ENCODE measurements at regions not wholly inside any gene's neighbourhood (a gene's known extent, or its start where the extent isn't known, plus 50 kb on each side); places are given as distances from the start of the nearest gene placed in this dataset.

- no peaks in the 10 kb centered on the region for H3K27me3 ChIP-seq
- no peaks in the 10 kb centered on the region for H3K9me2 ChIP-seq (replicated peaks; ENCODE audit: insufficient read depth)
- WGBS (ENCODE audit: low lambda C conversion rate, missing lambda C conversion rate), result 86% methylated on average over 2 of the region's 2 CpGs
- H3K9me3 ChIP-seq (ENCODE audit: low read depth), result no peaks in the 10 kb centered on the region
- H3K79me2 ChIP-seq, result no peaks in the 10 kb centered on the region
- H3K36me3 ChIP-seq (replicated peaks; ENCODE audit: insufficient read depth, low read depth), result no peaks in the 10 kb centered on the region
- no peaks in the 10 kb centered on the region for H4K20me1 ChIP-seq (ENCODE audit: insufficient read depth, poor library complexity, severe bottlenecking)
- H3K4me1 ChIP-seq (ENCODE audit: insufficient read depth), result no peaks in the 10 kb centered on the region
- H3K4me3 ChIP-seq, result no peak overlapping the region
- TF ChIP-seq EZH2 (IDR thresholded peaks at IDR 0.05; ENCODE audit: borderline replicate concordance) (no peak), CTCF (IDR thresholded peaks at IDR 0.05; ENCODE audit: poor library complexity) (no peak), EZH2phosphoT487 (IDR thresholded peaks at IDR 0.05; ENCODE audit: low read depth, severe bottlenecking, unreplicated experiment) (no peak)
- no peak overlapping the region for H3K4me2 ChIP-seq
- no peak overlapping the region for H2AFZ ChIP-seq
- DNase-seq (ENCODE audit: low spot score), result no peak
- no peak overlapping the region for H3K27ac ChIP-seq
Observed at GRCh38 chr1:184299406-184299790, 87.4 kb upstream of the C1orf21 start.

GRCh38 chr1:184299796-184300195, 87.0 kb upstream of the C1orf21 start:
- H4K20me1 ChIP-seq (ENCODE audit: insufficient read depth, poor library complexity, severe bottlenecking), result no peaks in the 10 kb centered on the region
- no peak overlapping the region for H3K27ac ChIP-seq
- no peak overlapping the region for H3K4me3 ChIP-seq
- 82% methylated on average over 2 of the region's 2 CpGs for WGBS (ENCODE audit: low lambda C conversion rate, missing lambda C conversion rate)
- no peak for TF ChIP-seq EZH2phosphoT487 (IDR thresholded peaks at IDR 0.05; ENCODE audit: low read depth, severe bottlenecking, unreplicated experiment)
- TF ChIP-seq EZH2 (IDR thresholded peaks at IDR 0.05; ENCODE audit: borderline replicate concordance), result no peak
- TF ChIP-seq CTCF (IDR thresholded peaks at IDR 0.05; ENCODE audit: poor library complexity), result no peak
- H3K79me2 ChIP-seq, result no peaks in the 10 kb centered on the region
- DNase-seq (ENCODE audit: low spot score), result no peak
- no peaks in the 10 kb centered on the region for H3K4me1 ChIP-seq (ENCODE audit: insufficient read depth)
- no peak overlapping the region for H3K4me2 ChIP-seq
- H2AFZ ChIP-seq, result no peak overlapping the region
- H3K27me3 ChIP-seq, result no peaks in the 10 kb centered on the region
- H3K9me3 ChIP-seq (ENCODE audit: low read depth), result no peaks in the 10 kb centered on the region
- no peaks in the 10 kb centered on the region for H3K9me2 ChIP-seq (replicated peaks; ENCODE audit: insufficient read depth)
- H3K36me3 ChIP-seq (replicated peaks; ENCODE audit: insufficient read depth, low read depth), result no peaks in the 10 kb centered on the region

- no peaks in the 10 kb centered on the region for H3K9me3 ChIP-seq (ENCODE audit: low read depth)
- TF ChIP-seq EZH2 (IDR thresholded peaks at IDR 0.05; ENCODE audit: borderline replicate concordance) (no peak), EZH2phosphoT487 (IDR thresholded peaks at IDR 0.05; ENCODE audit: low read depth, severe bottlenecking, unreplicated experiment) (no peak), CTCF (IDR thresholded peaks at IDR 0.05; ENCODE audit: poor library complexity) (no peak)
- H3K27ac ChIP-seq, result no peak overlapping the region
- 82% methylated on average over 4 of the region's 4 CpGs for WGBS (ENCODE audit: low lambda C conversion rate, missing lambda C conversion rate)
- H3K4me1 ChIP-seq (ENCODE audit: insufficient read depth), result no peaks in the 10 kb centered on the region
- no peaks in the 10 kb centered on the region for H3K79me2 ChIP-seq
- H3K27me3 ChIP-seq, result no peaks in the 10 kb centered on the region
- DNase-seq (ENCODE audit: low spot score), result no peak
- no peaks in the 10 kb centered on the region for H4K20me1 ChIP-seq (ENCODE audit: insufficient read depth, poor library complexity, severe bottlenecking)
- H3K9me2 ChIP-seq (replicated peaks; ENCODE audit: insufficient read depth), result no peaks in the 10 kb centered on the region
- H3K4me3 ChIP-seq, result no peak overlapping the region
- H3K36me3 ChIP-seq (replicated peaks; ENCODE audit: insufficient read depth, low read depth), result no peaks in the 10 kb centered on the region
- no peak overlapping the region for H3K4me2 ChIP-seq
- no peak overlapping the region for H2AFZ ChIP-seq
Observed at GRCh38 chr1:184300446-184300845, 86.4 kb upstream of the C1orf21 start.

- no peak for DNase-seq (ENCODE audit: low spot score)
- Histone ChIP-seq H3K27ac (no peak overlapping the region), H4K20me1 (ENCODE audit: insufficient read depth, poor library complexity, severe bottlenecking) (no peaks in the 10 kb centered on the region), H3K4me1 (ENCODE audit: insufficient read depth) (no peaks in the 10 kb centered on the region), H3K79me2 (no peaks in the 10 kb centered on the region), H3K9me2 (replicated peaks; ENCODE audit: insufficient read depth) (no peaks in the 10 kb centered on the region), H3K27me3 (no peaks in the 10 kb centered on the region), H3K4me3 (no peak overlapping the region), H3K9me3 (ENCODE audit: low read depth) (no peaks in the 10 kb centered on the region), H2AFZ (no peak overlapping the region), H3K36me3 (replicated peaks; ENCODE audit: insufficient read depth, low read depth) (no peaks in the 10 kb centered on the region), H3K4me2 (no peak overlapping the region)
- WGBS (ENCODE audit: low lambda C conversion rate, missing lambda C conversion rate), result 95% methylated on average over 1 of the region's 1 CpG
- TF ChIP-seq EZH2 (IDR thresholded peaks at IDR 0.05; ENCODE audit: borderline replicate concordance) (no peak), EZH2phosphoT487 (IDR thresholded peaks at IDR 0.05; ENCODE audit: low read depth, severe bottlenecking, unreplicated experiment) (no peak), CTCF (IDR thresholded peaks at IDR 0.05; ENCODE audit: poor library complexity) (no peak)
Observed at GRCh38 chr1:184301227-184301626, 85.6 kb upstream of the C1orf21 start.

All from hepatocyte (in vitro differentiated cells).